Common myeloid progenitor, CD34-positive (primary cell): ENCODE measurements at regions not wholly inside any gene's neighbourhood (a gene's known extent, or its start where the extent isn't known, plus 50 kb on each side); places are given as distances from the start of the nearest gene placed in this dataset.

Experiments
- CTCF ChIA-PET: fragments of 350-600 bp; sonication (Branson Sonifier 250); formaldehyde crosslinking; loops from one replicate; lab custom pipeline; 2021; ENCODE audit warnings: antibody characterized with exemption; lab: Charles Lee
- POLR2A ChIA-PET: fragments of 350-600 bp; sonication (Branson Sonifier 250); formaldehyde crosslinking; loops from one replicate; lab custom pipeline; 2021; ENCODE audit warnings: antibody characterized with exemption; lab: Charles Lee
- DNase-seq, 3 donors: peaks; one replicate each; pipeline versions ENCODE4 v3.0.0 to v3.0.0-alpha.2; 2013
- H3K27ac ChIP-seq, 2 experiments: 1 replicate in 1 of 2; 2 replicates in 1 of 2; pipeline ENCODE4 v1.7.0; 2013; ENCODE audit warnings: inconsistent platforms in 2 of 2, low read length in 2 of 2, mild to moderate bottlenecking in 2 of 2, low read depth in 1 of 2, moderate library complexity in 1 of 2; ENCODE audit not compliant: severe bottlenecking in 2 of 2, insufficient read depth in 1 of 2, poor library complexity in 1 of 2
- H3K27me3 ChIP-seq, 5 experiments: replicated peaks in 2 of 5; 1 replicate in 3 of 5; 2 replicates in 2 of 5; pipeline versions ENCODE4 v1.6.1 to v1.7.0; 2013; ENCODE audit warnings: low read length in 4 of 5, mild to moderate bottlenecking in 2 of 5, moderate library complexity in 2 of 5, inconsistent platforms in 1 of 5; ENCODE audit not compliant: insufficient read depth in 5 of 5, control insufficient read depth in 4 of 5
- H3K36me3 ChIP-seq, 4 experiments: 1 replicate in 2 of 4; 2 replicates in 2 of 4; pipeline versions ENCODE4 v1.6.1 to v1.7.0; 2013; ENCODE audit warnings: low read length in 3 of 4, control low read depth in 1 of 4, mild to moderate bottlenecking in 1 of 4; ENCODE audit not compliant: control insufficient read depth in 4 of 4, insufficient read depth in 4 of 4
- H3K4me1 ChIP-seq, 4 experiments: 1 replicate in 3 of 4; 2 replicates in 1 of 4; pipeline versions ENCODE4 v1.6.1 to v1.7.1; 2013; ENCODE audit warnings: low read length in 3 of 4, mild to moderate bottlenecking in 3 of 4, control low read depth in 1 of 4, inconsistent platforms in 1 of 4, moderate library complexity in 1 of 4; ENCODE audit not compliant: control insufficient read depth in 4 of 4, insufficient read depth in 4 of 4; ENCODE audit errors: control extremely low read depth in 1 of 4
- H3K4me3 ChIP-seq, 7 experiments: 1 replicate in 4 of 7; 2 replicates in 3 of 7; pipeline versions ENCODE4 v1.5.1 to v1.7.0; 2013; ENCODE audit warnings: mild to moderate bottlenecking in 7 of 7, low read length in 6 of 7, moderate library complexity in 6 of 7, inconsistent platforms in 2 of 7, low read depth in 2 of 7, control low read depth in 1 of 7; ENCODE audit not compliant: insufficient read depth in 4 of 7, control insufficient read depth in 1 of 7; ENCODE audit errors: extremely low read depth in 1 of 7
- H3K9me3 ChIP-seq, 5 experiments: 1 replicate in 4 of 5; 2 replicates in 1 of 5; pipeline versions ENCODE4 v1.6.1 to v1.7.1; 2013; ENCODE audit warnings: low read length in 4 of 5, mild to moderate bottlenecking in 2 of 5, inconsistent platforms in 1 of 5, low read depth in 1 of 5, moderate library complexity in 1 of 5; ENCODE audit not compliant: control insufficient read depth in 4 of 5, insufficient read depth in 2 of 5; ENCODE audit errors: control extremely low read depth in 1 of 5
- WGBS: methylation state at CpG from one replicate; pipeline ENCODE4 v1.1.5; 2013; ENCODE audit not compliant: insufficient coverage; 5-methylcytosine and 5-hydroxymethylcytosine counted together

DNA sequence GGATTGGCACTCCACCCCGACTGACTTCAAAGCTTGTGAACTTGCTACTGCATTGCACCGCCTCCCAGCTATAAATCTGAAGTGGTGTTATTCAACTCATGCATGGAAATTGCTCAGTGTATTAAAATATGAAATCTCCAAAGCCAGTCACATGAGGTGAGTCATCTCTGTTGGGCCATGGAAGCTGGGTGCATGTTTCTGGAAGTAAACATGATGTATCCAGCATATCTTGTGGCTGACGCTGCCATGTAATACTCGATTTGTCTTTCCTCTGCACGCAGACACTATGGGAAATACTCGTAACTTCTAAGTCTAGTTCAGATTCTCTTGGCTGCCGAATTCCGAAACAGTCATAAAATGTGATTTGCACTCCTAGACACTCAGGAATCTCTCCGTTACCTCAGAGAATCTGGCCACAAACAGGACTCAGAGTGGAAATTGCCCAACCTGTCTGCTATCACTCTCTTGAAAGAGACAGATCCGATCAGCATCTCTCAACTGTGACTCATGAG, 154.9 kb upstream of the MPPED2 start:
- H3K27me3 ChIP-seq: no peaks in the 10 kb centered on the region
- 97% methylated on average over 9 of the region's 10 CpGs for WGBS
- no peak overlapping the region for H3K4me3 ChIP-seq
- H3K36me3 ChIP-seq: no peaks in the 10 kb centered on the region
- H3K27ac ChIP-seq: no peak overlapping the region
- ChIA-PET CTCF (no interaction called here), POLR2A (no interaction called here)
- DNase-seq: no peak
- no peaks in the 10 kb centered on the region for H3K9me3 ChIP-seq
- no peaks in the 10 kb centered on the region for H3K4me1 ChIP-seq

DNA sequence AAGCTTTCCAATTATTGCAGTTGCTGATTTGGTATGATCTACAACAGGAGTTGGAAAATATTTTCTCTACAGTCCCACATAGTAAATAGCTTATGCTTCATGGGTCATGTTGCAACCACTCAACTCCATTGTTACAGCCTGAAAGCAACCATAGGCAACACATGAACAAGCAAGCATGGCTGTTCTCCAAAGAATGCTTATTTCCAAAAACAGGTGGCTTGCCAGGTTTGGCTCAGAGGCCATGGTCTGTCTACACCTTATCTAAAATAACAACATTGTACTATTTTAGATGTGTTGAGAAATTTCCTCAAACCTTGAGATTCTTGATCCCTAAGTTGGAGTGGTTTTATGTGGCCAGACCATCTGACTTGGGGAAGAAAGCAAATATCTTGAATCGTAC, 153.9 kb upstream of the MPPED2 start:
- Histone ChIP-seq H3K27ac (no peak overlapping the region), H3K27me3 (no peaks in the 10 kb centered on the region), H3K4me1 (no peaks in the 10 kb centered on the region), H3K36me3 (no peaks in the 10 kb centered on the region), H3K9me3 (no peaks in the 10 kb centered on the region), H3K4me3 (no peak overlapping the region)
- no peak for DNase-seq
- ChIA-PET CTCF (no interaction called here), POLR2A (no interaction called here)
- WGBS: no CpG with 5 or more reads among the region's 1 CpG

DNA sequence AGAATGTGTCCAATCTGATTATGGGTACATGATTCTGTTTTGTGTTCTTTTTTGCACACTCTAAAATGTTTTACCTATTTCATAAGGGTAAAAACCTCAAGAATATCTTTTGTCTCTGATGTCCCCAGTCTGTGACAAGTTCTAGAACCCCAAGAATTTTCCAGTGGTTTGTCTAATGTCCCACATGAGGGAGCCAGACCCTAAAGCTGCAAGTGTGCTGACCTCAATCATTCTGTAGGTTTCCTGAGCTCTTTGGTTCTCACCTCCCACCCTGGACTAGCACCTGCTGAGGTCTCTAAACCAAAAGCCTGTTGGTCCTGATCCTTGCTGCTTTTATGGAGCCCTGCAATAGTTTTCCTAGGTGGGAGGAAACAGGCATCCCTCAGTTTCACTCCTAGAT, 149.8 kb upstream of the MPPED2 start:
- Histone ChIP-seq H3K4me3 (no peak overlapping the region), H3K36me3 (no peaks in the 10 kb centered on the region), H3K27me3 (no peaks in the 10 kb centered on the region), H3K4me1 (no peaks in the 10 kb centered on the region), H3K9me3 (no peaks in the 10 kb centered on the region), H3K27ac (no peak overlapping the region)
- peak in 1 of 3 donors; percentile 1 for DNase-seq
- ChIA-PET CTCF (no interaction called here), POLR2A (interaction anchor here (0.7 kb wide), 1 partner anchor 16 kb away, joined by 3 read pairs; no protein-coding TSS in a partner anchor)

DNA sequence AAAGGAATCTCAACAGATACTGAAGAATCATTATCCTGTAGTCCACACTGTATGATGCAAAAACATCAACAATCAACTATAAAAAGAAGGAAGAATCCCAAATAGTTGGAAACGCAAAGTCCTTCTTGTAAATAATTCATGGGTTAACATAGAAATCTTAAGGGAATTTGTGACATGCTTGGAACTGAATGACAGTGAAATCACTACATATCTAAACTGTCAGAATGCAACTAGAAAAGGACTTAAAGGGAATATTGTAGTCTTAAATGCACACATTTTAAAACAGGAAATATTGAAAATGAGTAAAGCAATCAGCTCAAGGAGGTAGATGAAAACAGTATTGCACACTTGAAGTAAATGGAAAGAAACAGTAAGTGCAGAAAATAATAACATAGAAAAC, 147.6 kb upstream of the MPPED2 start:
- DNase-seq: no peak
- H3K4me1 ChIP-seq: no peaks in the 10 kb centered on the region
- ChIA-PET CTCF (no interaction called here), POLR2A (no interaction called here)
- no peak overlapping the region for H3K27ac ChIP-seq
- no peak overlapping the region for H3K4me3 ChIP-seq
- H3K36me3 ChIP-seq: no peaks in the 10 kb centered on the region
- no peaks in the 10 kb centered on the region for H3K27me3 ChIP-seq
- no CpG with 5 or more reads among the region's 1 CpG for WGBS
- H3K9me3 ChIP-seq: no peaks in the 10 kb centered on the region

DNA sequence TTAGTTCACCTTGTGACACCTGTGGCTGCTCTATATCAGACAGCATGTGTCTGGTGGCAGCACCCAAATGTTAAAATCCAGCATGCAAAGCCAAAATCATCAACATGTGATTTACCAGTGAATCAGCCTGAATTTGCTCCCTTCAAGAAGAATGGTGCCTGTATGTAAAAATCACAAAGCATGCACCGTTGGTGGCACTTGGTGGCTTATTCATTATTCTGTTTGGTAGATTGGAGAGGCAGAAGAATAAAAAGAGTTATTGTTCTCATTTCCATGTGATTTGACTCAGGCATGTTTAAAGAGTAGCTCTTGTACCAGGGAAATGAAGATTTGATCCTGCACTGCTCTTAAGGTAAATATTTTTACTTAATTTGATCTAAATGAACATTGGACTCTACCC, 143.9 kb upstream of the MPPED2 start:
- CTCF ChIA-PET: no interaction called here
- H3K36me3 ChIP-seq: no peaks in the 10 kb centered on the region
- POLR2A ChIA-PET: no interaction called here
- H3K27ac ChIP-seq: no peak overlapping the region
- WGBS: 100% methylated on average over 1 of the region's 1 CpG
- DNase-seq: no peak
- no peak overlapping the region for H3K4me3 ChIP-seq
- H3K27me3 ChIP-seq: no peaks in the 10 kb centered on the region
- H3K4me1 ChIP-seq: no peaks in the 10 kb centered on the region
- H3K9me3 ChIP-seq: no peaks in the 10 kb centered on the region

DNA sequence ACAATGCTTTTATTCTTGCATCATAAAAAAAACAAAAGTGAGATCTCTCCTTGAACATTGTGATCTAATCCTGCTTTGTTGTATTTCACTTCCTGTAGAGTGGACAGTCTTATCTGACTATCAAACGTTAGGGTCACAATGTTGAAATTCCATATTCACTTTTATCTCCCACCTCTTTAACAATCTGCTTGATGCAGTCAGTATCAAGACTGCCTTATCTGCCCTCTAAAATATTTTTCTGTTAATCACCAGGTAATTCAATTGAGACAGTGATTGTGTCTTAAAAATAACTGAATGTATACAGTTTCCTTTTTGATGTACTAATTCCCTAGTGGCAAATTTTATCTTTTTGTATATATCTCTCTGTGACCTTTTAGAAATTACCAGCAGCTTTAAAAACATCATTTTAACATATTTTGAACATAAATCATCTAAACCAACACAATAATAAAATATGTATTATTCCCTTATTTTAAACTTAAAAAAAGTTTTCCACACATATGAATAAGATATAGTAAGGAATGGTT, 143.1 kb upstream of the MPPED2 start:
- H3K27me3 ChIP-seq: no peaks in the 10 kb centered on the region
- no CpG with 5 or more reads among the region's 1 CpG for WGBS
- no peaks in the 10 kb centered on the region for H3K9me3 ChIP-seq
- no peaks in the 10 kb centered on the region for H3K36me3 ChIP-seq
- ChIA-PET POLR2A (no interaction called here), CTCF (no interaction called here)
- H3K4me3 ChIP-seq: no peak overlapping the region
- H3K4me1 ChIP-seq: no peaks in the 10 kb centered on the region
- DNase-seq: no peak
- no peak overlapping the region for H3K27ac ChIP-seq

DNA sequence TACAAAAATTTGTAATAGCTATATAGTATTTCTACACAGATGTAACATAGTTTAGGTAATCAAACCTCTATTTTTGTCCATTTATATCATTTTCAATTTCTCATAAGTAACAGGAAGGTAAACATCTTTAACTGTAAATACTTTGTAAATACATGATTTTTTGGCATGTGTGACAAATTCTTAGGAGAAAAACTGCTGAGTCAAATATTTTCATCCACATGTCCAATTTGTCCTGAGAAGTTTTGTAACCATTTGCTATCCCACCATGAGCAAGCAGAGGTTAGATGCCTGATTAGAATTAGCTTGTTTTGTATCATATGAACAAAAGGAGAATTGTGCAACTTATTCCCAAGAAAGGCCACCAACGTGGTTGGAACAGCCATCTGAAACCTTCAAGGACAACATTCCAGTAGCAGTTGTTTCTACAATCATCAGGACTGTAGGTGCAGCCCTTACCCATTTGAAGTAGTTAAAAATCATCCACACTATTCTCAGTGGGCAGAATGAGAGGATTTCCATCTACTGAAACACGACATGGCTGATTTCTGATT, 139.6 kb upstream of the MPPED2 start:
- POLR2A ChIA-PET: no interaction called here
- H3K27me3 ChIP-seq: no peaks in the 10 kb centered on the region

More for the DNA sequence above, 139.6 kb upstream of the MPPED2 start:
- Histone ChIP-seq H3K4me3 (no peak overlapping the region), H3K9me3 (no peaks in the 10 kb centered on the region), H3K4me1 (no peaks in the 10 kb centered on the region), H3K27ac (no peak overlapping the region), H3K36me3 (no peaks in the 10 kb centered on the region)
- DNase-seq: no peak
- no CpG with 5 or more reads among the region's 2 CpGs for WGBS
- CTCF ChIA-PET: no interaction called here
